GM19438 (cell line): ENCODE measurements at regions not wholly inside any gene's neighbourhood (a gene's known extent, or its start where the extent isn't known, plus 50 kb on each side); places are given as distances from the start of the nearest gene placed in this dataset.

Experiments used
- ATAC-seq: cut with Tn5 transposase; IDR thresholded peaks from one replicate; pipeline ENCODE4 v1.9.1; 2021; ENCODE audit warnings: low read depth; ENCODE audit not compliant: unreplicated experiment

DNA sequence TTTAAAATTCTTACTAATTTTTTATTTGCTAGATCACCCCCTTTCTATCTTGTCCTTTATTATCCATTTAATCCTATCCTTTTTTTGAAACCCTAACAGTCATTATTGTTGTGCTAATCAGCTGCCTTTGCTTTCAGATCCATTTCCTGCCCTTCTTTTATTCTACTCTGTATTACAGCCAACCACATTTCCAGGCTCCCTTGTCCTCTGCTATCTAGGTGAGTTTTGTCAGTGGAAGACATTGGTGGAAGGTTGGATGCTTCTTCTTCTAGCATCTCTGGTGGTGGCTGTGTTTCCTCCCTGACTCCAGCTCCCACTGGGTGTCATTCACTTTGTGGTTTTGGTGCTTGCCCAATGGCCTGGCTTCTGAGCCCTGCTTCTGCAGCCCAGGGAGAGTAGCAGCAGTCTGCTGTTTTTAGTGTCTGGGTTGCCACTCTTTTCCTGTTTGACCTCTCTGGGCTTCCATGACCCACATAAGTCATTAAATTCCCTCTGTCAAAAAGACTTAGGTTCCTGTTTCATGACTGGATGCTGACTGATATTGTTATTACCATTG, 225.2 kb upstream of the PGRMC2 start:
- ATAC-seq, result no peak

DNA sequence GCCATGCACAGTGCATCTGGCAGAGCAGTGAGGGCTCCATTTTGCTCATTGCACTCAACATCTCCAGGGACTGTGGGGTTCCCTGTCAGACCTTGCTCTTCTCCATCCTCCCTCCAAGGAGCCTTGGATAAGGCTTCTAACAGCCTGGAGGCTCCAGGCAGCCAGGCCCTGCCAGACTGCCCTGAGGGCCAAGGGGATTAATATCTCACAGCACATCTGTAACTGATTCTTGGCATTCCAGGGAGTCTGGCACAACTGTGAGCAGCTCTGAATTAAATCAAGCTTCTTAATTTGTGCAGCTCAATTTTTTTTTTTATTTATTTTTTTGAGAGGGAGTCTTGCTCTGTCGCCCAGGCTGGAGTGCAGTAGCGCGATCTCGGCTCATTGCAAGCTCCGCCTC, 224.5 kb upstream of the PGRMC2 start:
- no peak for ATAC-seq

DNA sequence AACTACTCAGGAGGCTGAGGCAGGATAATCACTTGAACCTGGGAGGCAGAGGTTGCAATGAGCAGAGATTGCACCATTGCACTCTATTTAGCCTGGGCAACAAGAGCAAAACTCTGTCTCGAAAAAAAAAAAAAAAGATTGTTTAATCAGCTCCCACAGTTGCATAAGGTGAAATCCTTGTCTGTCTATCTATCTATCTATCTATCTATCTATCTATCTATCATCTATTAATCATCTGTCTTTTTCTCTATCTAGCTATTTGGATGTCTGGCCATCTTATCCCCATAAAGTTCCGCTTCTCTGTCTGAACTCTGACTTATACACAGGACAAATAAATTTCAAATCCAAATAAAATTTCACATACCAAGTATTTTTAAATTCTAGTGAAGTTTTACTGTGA, 223.2 kb upstream of the PGRMC2 start:
- no peak for ATAC-seq

DNA sequence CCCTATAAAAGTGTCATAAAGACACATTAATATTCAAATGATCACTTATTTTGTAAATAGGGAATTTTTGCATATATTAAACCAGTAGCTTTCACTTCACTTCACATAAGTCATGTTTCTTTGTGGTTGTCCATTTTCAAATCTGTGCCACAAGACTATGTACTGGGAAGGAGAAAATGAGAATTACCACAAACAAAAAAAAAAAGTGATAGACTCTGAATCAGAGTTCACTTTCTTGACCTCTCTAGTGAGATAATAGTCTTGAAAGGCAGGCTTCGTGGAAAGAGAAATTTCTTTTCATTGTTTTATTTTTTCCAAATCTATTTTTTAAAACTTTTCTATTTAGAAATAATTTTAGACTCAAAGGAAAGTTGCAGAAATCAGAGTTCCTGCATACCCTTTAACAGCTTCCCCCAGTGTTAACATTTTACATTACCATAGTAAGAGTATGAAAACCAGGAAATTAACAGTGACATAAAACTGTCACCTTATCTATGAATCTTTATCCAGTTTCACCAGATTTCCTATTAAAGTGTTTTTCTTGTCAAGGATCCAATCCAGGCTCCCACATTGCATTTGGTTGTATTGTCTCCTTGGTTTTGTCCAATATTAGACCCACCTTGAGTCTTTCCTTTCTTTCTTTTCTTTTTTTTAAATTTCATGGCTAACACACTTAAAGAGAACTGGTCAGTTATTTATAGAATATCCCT, 215.4 kb upstream of the PGRMC2 start:
- ATAC-seq, result no peak

DNA sequence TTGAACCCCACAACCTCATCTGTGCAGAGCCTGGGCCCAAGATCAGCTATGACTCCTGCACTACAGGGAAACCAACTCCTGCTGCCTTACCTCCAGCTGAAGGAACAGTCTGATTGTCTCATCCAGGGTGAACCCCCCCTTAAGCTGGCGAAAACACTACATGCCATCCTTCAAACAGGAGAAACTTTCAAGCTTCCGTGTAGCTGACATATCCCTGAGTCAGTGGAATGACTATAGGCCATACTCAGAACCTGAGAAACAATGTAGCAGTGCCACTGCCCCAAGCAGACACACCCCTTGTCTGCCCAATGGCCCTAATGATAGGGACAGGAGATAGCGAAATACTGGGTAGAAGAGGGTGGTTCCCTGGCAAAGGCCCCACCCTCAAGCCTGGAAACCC, 213.6 kb upstream of the PGRMC2 start:
- no peak for ATAC-seq

DNA sequence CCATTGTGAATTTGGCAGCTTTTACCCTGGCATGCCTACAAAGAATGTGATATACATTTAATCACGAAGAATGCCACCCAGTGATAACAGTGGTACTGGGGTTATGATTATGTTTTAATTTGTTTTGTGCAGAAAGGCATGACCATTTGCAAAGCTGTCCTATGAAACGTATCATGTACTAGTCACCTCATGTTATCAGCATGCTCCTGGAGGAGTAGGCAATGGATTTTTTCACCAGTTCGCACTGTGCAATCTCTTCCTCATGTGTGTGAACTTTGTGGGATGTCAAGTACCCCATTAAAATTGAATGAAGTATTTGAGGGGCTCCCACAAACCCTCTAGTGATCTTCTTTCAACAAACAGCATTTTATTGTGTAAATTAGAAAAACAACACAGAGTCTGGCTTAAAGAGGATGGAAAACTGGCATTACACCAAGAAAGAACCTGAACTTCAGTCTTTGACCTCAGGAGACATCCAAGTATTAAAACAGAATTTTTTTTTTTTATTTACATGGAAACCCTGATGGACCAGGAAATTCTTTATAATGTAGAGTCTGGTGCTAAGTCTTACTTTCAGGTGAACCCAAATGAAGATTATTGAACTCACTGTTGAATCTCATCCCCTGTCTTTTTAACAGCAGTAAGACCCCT, 200.6 kb upstream of the PGRMC2 start:
- ATAC-seq, result no peak

DNA sequence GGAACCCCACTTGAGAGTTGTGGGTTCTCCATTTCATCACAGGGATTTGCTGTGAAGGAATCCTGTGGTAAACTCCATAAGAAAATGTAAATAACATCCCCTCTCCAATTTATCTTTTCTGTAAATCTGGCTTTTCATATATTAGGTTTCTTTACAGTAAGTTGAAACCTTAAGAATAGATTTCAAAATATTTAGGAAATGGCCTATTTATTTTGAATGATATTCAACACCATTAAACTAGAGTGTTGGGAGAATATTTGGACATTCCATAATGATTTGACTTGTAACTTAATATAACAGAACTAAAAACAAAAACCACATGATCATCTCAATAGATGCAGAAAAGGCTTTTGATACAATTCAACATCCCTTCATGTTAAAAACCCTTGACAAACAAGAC, 197.3 kb upstream of the PGRMC2 start:
- ATAC-seq, result no peak

DNA sequence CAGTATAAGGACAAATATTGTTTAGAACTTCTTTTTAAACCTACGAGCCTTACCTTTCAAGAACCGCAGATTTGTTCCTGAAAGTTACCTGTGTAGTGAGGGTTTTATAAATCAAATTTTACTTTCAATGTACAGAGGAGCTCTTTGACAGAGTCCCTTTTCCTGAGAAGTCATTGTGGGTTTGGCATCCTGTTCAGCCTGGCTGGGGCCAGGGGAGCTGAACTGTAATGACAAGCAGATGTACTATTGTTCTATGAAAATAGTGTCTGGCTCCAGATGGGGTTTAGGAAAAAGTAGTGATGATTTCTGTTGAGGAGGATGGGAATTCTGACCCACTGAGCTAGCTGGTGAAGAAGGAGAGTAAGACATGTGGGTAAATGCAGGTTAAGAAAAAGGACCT, 196.2 kb upstream of the PGRMC2 start:
- no peak for ATAC-seq

DNA sequence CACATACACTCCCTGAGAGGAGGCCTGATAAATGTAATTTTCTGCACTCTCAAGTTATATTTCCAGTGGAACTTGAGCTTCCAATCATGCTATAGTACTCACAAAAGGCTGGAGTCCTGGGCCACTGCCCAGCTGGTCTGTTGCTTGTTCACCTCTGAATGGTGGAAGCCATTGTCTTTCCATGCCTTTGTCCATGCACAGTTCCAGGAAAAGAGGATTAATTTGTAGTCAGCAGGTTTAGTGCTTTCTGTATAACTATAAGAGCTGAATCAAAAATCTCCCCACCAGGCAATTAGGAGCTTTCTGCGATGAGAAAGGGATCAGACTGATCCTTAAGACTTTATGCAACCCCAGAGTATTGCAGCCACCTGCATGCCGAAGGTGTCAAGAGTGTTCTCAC, 195.4 kb upstream of the PGRMC2 start:
- ATAC-seq, result no peak

DNA sequence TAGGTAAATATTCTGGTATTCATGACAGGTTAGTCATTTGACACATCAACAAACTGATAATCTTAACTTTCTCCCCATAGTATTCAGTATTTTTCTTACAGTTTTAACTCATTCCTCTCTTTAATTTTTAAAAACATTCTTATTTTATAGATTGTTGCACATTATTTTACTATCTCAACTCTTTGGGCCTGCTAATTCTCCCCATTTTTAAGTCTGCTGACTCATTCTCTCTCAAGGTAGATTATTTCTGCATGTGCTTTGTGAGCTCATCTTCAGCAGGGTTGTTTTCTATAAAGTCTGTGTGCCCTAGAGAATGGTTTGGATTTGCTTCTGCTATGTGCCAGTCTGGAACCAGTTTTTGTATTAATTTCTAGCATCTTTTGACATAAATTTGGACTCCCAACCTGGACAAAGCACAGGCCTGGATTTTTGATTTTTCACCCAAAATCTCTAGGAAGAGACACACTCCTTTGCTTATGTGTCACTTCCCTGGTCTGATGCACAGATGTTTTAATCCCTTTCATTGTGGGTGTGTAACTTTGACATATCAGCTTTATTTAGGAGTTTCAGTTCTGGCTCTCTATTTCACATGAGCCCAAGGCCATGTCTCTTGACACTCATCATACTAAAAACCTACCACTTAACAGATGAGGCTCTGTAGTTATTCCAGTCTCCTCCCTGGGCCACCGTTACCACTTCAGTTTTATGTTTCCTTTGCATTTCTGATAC, 194.3 kb upstream of the PGRMC2 start:
- no peak for ATAC-seq

DNA sequence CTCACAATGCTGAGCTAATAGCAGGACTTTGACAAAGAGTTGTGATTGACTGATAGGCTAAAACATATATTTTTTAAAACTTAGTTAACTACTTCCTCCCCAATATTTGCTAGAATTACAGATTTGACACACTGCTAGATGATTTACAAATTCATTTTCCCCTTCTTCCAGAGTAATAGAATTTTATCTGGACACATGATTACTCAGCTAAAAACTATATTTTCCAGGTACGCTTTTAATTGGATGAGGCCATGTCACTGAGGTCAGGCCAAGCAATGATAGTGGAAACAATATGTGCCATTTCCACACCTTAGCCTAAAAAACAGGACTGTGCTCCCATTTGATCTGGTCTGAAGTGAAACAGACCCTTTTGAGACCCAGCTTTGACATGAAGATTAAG, 193.3 kb upstream of the PGRMC2 start:
- no peak for ATAC-seq

DNA sequence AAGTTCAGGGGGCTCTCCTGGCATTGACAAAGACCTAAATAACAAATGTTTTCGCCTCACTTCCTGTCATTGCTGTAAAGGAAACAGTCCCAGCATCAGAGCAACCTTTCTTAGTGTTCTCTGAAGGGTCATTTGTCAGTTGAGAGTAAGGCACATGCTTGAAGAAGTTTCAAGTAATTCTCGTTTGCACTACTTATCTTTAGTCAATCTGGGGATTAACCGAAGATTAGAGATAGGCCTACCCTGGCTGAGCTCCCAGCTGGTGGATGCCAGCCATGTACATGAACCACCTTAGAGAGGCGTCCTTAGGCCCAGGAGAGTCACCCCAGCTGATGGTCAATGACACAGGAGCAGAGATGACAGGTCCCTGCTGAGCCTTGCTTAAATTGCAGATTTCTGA, 189.9 kb upstream of the PGRMC2 start:
- no peak for ATAC-seq

DNA sequence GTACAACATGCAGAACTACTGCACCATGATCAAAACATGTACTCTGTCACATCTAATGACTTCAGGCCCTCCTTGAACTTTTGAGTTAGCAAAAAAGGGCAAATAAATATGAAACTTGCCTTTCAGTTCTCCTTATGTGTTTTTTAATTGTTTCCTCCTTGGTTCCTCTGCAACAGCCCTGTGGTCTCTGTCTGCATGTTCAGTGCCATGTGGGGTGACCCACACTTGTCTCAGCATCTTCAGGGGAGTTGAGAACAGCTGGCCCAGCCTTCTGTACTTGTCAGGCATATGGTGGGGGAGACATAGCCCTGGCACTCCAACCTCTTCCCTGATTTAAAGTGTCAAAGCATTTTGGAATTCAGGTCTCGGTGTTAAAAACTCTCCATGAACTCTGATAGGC, 188.0 kb upstream of the PGRMC2 start:
- ATAC-seq, result no peak

DNA sequence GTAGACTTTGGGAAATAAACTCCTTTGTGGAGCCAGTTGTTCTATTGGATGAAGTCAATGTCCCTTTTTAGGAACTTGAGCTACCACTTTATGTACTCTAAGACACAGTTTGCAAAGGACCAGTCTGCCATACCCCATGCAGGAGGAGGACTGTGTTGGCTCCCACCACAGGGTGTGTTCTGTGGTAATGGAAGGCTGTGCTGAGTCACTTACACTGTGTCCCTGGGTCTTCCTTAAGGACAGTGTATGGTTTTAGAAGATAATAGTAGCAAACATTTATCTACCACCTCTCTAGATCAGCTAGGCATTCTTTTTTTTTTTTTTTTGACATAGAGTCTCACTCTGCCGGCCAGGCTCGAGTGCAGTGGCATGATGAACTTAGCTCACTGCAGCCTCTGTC, 184.0 kb upstream of the PGRMC2 start:
- ATAC-seq, result no peak

DNA sequence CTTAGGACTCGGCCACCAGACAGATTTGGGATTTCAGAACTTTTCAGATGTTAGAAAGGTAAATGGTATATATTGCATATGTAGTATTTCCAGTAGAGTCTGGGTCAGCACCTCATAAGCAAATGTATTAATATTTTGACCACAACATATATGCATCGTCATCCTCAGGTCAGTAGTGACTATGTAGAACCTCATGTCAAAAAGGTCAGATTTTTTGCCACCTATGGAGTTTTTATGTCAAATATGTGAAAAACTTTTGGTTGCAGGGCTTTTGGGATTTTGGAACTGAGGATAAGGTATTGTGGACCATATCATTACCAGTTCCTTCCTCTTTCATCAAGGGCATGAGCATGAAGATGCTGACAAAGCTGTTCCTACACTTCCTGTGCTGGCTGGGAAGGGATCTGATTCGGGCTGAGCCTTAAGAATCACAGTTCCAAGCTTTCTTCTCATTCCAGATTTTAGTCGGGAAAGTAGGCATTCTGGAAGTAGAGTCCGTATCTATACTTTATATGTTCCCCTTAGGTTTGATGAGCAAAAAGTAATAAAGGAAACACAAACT, 183.0 kb upstream of the PGRMC2 start:
- no peak for ATAC-seq

DNA sequence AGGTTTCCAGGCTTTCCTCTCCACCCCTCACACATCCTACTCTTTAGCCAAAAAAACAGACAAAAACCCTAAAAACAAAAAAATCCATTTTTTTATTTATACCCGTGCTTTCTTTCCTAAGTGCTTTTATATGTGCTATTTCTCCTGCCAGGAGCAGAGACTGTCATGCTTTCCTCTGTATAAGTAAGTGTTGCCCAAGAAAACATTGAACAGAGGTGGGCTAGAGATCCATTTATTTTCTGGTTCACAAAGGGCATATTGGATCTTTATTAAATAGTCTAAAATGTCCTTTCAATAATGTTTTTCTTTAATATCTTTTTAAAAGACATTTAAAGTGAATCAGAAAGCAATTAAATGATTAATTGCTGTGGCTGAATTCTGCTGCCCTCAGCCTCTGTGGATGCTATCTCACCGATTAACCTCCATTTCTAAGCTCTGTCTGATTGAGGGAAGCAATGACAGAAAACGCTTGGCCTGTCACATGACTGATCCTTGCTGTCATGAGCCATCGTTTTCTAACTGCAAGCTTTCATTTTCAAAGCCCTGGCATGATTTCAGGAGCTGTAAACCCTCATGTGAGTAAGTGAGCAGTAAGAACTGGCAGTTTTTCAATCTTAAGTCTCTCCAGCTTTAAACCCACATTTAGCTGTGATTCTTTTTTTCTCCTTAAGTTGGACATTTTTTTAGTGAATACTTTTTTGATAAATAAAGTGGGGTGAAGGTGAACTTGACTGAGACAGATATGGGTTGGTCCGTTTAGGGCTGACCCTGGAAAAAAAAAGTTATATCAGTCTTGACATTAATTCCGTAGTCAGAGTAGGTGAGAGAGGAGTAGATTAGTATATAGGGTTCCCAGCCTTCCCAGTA, 180.7 kb upstream of the PGRMC2 start:
- no peak for ATAC-seq

DNA sequence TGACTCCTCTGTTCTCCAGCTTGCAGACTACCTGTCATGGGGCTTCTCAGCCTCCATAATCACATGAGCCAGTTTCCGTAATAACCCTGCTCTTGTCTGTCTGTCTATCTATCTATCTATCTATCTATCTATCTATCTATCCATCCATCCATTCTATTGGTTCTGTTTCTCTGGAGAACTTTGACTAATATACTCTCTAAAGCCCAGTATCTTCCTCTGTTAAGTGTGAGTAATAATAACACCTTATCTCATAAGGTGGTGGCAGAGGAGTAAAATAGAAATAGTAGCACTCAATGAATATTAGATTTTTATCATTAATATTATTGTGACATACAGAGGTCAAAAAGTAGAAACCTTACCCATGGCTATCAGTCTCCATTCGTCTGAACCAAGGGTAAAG, 177.9 kb upstream of the PGRMC2 start:
- ATAC-seq, result no peak

DNA sequence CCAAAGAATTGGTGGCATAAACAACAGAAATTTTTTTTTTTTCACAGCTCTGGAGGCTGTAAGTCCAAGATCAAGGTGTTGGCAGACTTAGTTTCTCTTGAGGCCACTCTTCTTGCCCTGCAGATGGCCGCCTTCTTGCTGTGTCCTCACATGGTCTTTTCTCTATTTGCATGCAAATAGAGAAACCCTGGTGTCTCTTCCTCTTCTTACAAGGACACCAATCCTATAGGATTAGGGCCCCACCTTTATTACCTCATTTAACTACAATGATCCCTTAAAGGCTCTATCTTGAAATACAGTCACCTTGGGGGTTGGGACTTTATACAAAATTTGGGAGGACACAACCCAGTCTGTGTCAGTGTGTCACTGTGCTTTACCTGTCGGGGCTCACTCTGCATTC, 175.4 kb upstream of the PGRMC2 start:
- no peak for ATAC-seq

DNA sequence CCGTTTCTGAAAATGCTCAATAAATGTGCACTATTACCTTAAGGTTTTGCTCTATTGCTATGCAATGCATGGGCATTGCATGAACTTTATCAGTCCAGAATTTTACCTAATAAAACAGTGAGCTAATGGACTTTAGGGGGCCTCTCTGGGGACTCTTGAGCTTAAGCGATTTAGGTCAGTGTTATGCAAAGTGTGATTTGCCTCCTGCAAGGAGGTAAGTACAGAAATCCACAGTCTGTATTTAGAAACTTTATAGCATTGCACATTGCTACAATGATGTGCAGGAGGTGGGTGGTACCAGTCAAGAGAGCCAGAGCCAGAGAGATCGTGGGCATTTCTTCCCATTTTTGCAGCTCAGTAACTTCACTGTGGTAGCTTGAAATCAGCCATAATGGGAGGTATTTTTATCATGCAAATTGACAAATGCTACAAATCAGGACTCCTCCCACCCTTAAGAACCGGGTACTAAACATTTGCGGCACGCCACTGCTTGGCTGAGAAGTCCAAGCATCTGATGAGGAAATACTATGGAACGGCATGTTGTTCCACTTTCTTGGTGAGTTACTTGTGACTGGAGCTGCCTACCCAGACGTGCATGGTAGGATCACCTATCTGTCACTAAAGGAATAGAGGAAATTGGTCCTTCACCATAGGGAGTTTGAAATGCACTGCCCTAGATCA, 174.6 kb upstream of the PGRMC2 start:
- ATAC-seq, result no peak
